ENCODE measurements at regions not wholly inside any gene's neighbourhood (a gene's known extent, or its start where the extent isn't known, plus 50 kb on each side); places are given as distances from the start of the nearest gene placed in this dataset.
"Not testable (repeated sequence)": the region's sequence is repeated elsewhere in the genome, so short reads cannot be mapped to it uniquely, and the experiment has no call there.

GRCh38 chr3:106486945-106487639, 618.3 kb upstream of the CBLB start:
- DNase-seq = not testable (repeated sequence)

GRCh38 chr3:106488331-106488730, 619.5 kb upstream of the CBLB start:
- no peak for DNase-seq

GRCh38 chr3:106491796-106492195, 623.0 kb upstream of the CBLB start:
- DNase-seq = no peak

GRCh38 chr3:106508331-106508893, 639.6 kb upstream of the CBLB start:
- no peak for DNase-seq

- peak; percentile 60 for DNase-seq
These were observed 641.4 kb upstream of the CBLB start for GRCh38 chr3:106510206-106510605.

- no peak for DNase-seq
These were observed 644.0 kb upstream of the CBLB start for GRCh38 chr3:106512846-106513245.

GRCh38 chr3:106514431-106514830, 645.6 kb upstream of the CBLB start:
- DNase-seq = no peak

- peak; percentile 67 for DNase-seq
These were observed 649.7 kb upstream of the CBLB start for GRCh38 chr3:106518516-106518915.

GRCh38 chr3:106522397-106522796, 653.6 kb upstream of the CBLB start:
- DNase-seq = no peak

- DNase-seq = no peak
These were observed 660.1 kb upstream of the CBLB start for GRCh38 chr3:106528932-106529331.

- no peak for DNase-seq
These were observed 660.9 kb upstream of the CBLB start for GRCh38 chr3:106529738-106530137.

- DNase-seq = no peak
These were observed 661.6 kb upstream of the CBLB start for GRCh38 chr3:106530367-106530766.

GRCh38 chr3:106531771-106532329, 663.0 kb upstream of the CBLB start:
- DNase-seq = not testable (repeated sequence)

GRCh38 chr3:106533093-106533787, 664.4 kb upstream of the CBLB start:
- DNase-seq = no peak

- DNase-seq = no peak
These were observed 665.0 kb upstream of the CBLB start for GRCh38 chr3:106533788-106534160.

- DNase-seq = no peak
These were observed 665.4 kb upstream of the CBLB start for GRCh38 chr3:106534206-106534605.

GRCh38 chr3:106540743-106541142, 671.9 kb upstream of the CBLB start:
- no peak for DNase-seq

GRCh38 chr3:106542101-106542769, 673.4 kb upstream of the CBLB start:
- no peak for DNase-seq

- DNase-seq = no peak
These were observed 683.7 kb upstream of the CBLB start for GRCh38 chr3:106552351-106553043.

- peak; percentile 90 for DNase-seq
These were observed 691.7 kb upstream of the CBLB start for GRCh38 chr3:106560451-106560966.

- DNase-seq = peak; percentile 13
These were observed 697.5 kb upstream of the CBLB start for GRCh38 chr3:106566277-106566676.

- DNase-seq = no peak
These were observed 701.6 kb upstream of the CBLB start for GRCh38 chr3:106570426-106570825.

GRCh38 chr3:106573605-106574004, 704.8 kb upstream of the CBLB start:
- no peak for DNase-seq
